MM.1S (cell line): ENCODE measurements at regions not wholly inside any gene's neighbourhood (a gene's known extent, or its start where the extent isn't known, plus 50 kb on each side); places are given as distances from the start of the nearest gene placed in this dataset.
A peak's percentile ranks its signal among the peaks of the same experiment; 100 is the strongest.

ENCODE experiments used
- DNase-seq: peaks from one replicate; pipeline ENCODE4 v3.0.0-alpha.2; 2015
- H2AFZ ChIP-seq: fragments of 300-600 bp; sonication (generic); 2 replicates; pipeline ENCODE4 v1.6.0; 2016; ENCODE audit warnings: antibody characterized with exemption, low read length
- H3F3A ChIP-seq: fragments of 300-600 bp; sonication (generic); 2 replicates; pipeline ENCODE4 v1.6.1; 2016; ENCODE audit warnings: mild to moderate bottlenecking, antibody characterized with exemption, low read length, moderate library complexity, mixed read lengths; ENCODE audit not compliant: insufficient read depth
- H3K27ac ChIP-seq: fragments of 300-600 bp; sonication (generic); 2 replicates; pipeline ENCODE4 v1.5.1; 2016; ENCODE audit warnings: mild to moderate bottlenecking, low read length
- H3K27me3 ChIP-seq: fragments of 300-600 bp; sonication (generic); replicated peaks from 2 replicates; pipeline ENCODE4 v1.6.0; 2016; ENCODE audit warnings: low read length; ENCODE audit not compliant: insufficient read depth
- H3K36me3 ChIP-seq: fragments of 300-600 bp; sonication (generic); replicated peaks from 2 replicates; pipeline ENCODE4 v1.6.1; 2016; ENCODE audit warnings: mild to moderate bottlenecking, low read length, mixed read lengths; ENCODE audit not compliant: insufficient read depth
- H3K4me1 ChIP-seq: fragments of 300-600 bp; sonication (generic); 2 replicates; pipeline ENCODE4 v1.6.1; 2016; ENCODE audit warnings: low read length, mixed read lengths
- H3K4me2 ChIP-seq: fragments of 300-600 bp; sonication (generic); 2 replicates; pipeline ENCODE4 v1.6.0; 2016; ENCODE audit warnings: low read depth, low read length
- H3K4me3 ChIP-seq: fragments of 300-600 bp; sonication (generic); 2 replicates; pipeline ENCODE4 v1.5.1; 2016; ENCODE audit warnings: low read length, mixed read lengths
- H3K79me2 ChIP-seq: fragments of 300-600 bp; sonication (generic); 2 replicates; pipeline ENCODE4 v1.6.1; 2016; ENCODE audit warnings: mixed run types, low read length, mixed read lengths
- H3K9ac ChIP-seq: fragments of 300-600 bp; sonication (generic); 2 replicates; pipeline ENCODE4 v1.6.1; 2016; ENCODE audit warnings: low read length, mixed read lengths
- H3K9me2 ChIP-seq: fragments of 300-600 bp; sonication (generic); replicated peaks from 2 replicates; pipeline ENCODE4 v1.6.1; 2016; ENCODE audit warnings: mild to moderate bottlenecking, low read length, mixed read lengths; ENCODE audit not compliant: insufficient read depth
- H3K9me3 ChIP-seq: fragments of 300-600 bp; sonication (generic); replicated peaks from 2 replicates; pipeline ENCODE4 v1.6.1; 2016; ENCODE audit warnings: mild to moderate bottlenecking, low read length, mixed read lengths; ENCODE audit not compliant: insufficient read depth
- H4K20me1 ChIP-seq: fragments of 300-600 bp; sonication (generic); 2 replicates; pipeline ENCODE4 v1.6.1; 2016; ENCODE audit warnings: mild to moderate bottlenecking, low read length, moderate library complexity, mixed read lengths; ENCODE audit not compliant: insufficient read depth
- EZH2 ChIP-seq: fragments of 300-600 bp; sonication (generic); optimal IDR thresholded peaks from 2 replicates; pipeline ENCODE3; 2017; ENCODE audit warnings: low read depth, mild to moderate bottlenecking, antibody characterized with exemption, low read length, mixed read lengths
- EZH2phosphoT487 ChIP-seq: fragments of 300-600 bp; sonication (generic); IDR thresholded peaks from 2 replicates; pipeline ENCODE4 v1.6.1; 2018; ENCODE audit warnings: antibody characterized with exemption, low read length
- TF ChIP-seq, protein P1 (sequence below): fragments of 300-600 bp; sonication (generic); IDR thresholded peaks from 2 replicates; pipeline ENCODE4 v1.5.1; 2016; ENCODE audit warnings: antibody characterized with exemption, low read length, mixed read lengths

DNA sequence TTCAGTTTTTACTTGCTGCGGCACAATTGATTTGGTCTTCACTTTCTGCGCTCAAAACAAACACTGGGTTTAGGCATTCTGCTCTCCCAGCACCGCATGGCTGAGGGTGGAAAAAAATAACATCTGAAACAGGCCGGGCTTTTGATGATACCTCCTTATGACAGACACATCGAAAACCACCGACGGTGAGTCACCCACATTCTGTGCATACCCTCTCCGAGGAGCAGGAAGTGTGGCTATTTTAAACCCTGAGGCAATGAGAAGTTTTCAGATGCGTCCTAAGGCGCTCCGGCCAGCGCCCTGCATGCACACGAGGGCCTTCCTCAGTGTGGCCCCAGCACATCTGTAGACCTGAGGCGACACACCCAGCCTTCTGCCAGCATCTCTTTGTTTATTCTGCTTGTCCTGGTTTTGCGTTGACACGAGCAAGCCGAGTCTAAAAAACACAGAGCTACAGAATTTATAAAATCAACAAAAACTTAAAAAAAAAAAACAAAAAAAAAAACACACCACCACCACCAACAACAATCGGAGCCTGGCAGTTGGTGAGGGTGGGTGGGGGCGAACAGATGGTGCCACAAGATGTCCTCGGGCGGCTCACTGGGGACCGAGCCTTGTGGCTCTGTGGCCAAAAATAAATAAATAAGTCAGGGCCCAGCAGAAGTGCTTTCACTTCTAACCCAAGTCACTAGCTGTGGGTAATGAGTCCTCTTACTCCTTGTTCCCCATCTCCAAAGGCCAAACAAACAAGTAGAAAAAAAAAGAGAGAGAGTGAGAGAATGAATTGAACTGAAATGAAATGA is 162.6 kb upstream of the IRF2BP2 start:
- H3K79me2 ChIP-seq = no peaks in the 10 kb centered on the region
- peaks cover 14% of the 10 kb centered on the region for H3K27me3 ChIP-seq
- H3K36me3 ChIP-seq = no peaks in the 10 kb centered on the region
- H3K9ac ChIP-seq = peak overlapping the region; percentile 59
- TF ChIP-seq EZH2 = no peak
- TF ChIP-seq, protein P1, sequence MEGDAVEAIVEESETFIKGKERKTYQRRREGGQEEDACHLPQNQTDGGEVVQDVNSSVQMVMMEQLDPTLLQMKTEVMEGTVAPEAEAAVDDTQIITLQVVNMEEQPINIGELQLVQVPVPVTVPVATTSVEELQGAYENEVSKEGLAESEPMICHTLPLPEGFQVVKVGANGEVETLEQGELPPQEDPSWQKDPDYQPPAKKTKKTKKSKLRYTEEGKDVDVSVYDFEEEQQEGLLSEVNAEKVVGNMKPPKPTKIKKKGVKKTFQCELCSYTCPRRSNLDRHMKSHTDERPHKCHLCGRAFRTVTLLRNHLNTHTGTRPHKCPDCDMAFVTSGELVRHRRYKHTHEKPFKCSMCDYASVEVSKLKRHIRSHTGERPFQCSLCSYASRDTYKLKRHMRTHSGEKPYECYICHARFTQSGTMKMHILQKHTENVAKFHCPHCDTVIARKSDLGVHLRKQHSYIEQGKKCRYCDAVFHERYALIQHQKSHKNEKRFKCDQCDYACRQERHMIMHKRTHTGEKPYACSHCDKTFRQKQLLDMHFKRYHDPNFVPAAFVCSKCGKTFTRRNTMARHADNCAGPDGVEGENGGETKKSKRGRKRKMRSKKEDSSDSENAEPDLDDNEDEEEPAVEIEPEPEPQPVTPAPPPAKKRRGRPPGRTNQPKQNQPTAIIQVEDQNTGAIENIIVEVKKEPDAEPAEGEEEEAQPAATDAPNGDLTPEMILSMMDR = no peak
- no peak for TF ChIP-seq EZH2phosphoT487
- H3K4me1 ChIP-seq = peaks cover 22% of the 10 kb centered on the region
- H3K9me2 ChIP-seq = no peaks in the 10 kb centered on the region
- peak overlapping the region; percentile 14 for H3K4me3 ChIP-seq
- peak overlapping the region; percentile 54 for H3K4me2 ChIP-seq
- peaks cover 20% of the 10 kb centered on the region for H3F3A ChIP-seq
- DNase-seq = peak; percentile 99
- H3K27ac ChIP-seq = peak overlapping the region; percentile 95
- no peaks in the 10 kb centered on the region for H4K20me1 ChIP-seq
- no peaks in the 10 kb centered on the region for H3K9me3 ChIP-seq
- no peak overlapping the region for H2AFZ ChIP-seq

DNA sequence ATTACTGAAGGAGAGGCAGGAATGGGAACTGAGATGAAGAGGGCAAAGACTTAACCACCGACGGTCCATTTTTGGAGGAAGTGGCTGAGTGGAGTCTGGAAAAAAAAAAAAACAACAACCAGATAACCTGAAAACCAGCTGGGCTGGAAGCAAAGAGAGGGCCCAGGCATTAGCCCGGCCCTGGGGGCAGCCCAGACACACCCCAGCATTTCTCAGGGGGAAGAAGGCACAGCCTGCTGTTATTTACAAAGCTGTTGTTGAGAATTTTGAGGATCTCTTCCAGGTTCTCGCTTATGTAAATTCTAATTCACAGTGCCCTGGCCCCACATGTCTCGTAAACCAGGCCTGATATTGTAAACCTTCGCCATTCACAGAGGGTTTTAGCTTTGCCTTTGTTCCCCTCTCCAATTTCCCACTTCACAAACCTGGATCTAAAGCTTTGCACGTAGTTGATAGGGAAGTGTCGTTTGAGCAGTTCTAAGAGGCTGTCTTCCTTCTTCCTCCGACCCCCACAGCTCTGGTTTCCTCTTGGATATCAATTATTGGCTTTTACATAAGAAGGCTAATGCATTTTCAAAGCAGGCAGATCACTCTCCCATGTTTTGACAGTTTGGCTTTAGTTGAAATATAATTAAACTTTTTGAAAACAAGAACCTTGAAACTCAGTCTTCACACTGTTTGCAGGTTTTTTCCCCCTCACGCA is 161.8 kb upstream of the IRF2BP2 start:
- no peak overlapping the region; the same call in 1 of the 2 replicates for H2AFZ ChIP-seq
- H3K4me3 ChIP-seq = peak overlapping the region; percentile 0; the same call in 1 of the 2 replicates
- H3K9ac ChIP-seq = peak overlapping the region; percentile 59
- peaks cover 20% of the 10 kb centered on the region for H3F3A ChIP-seq
- peak; percentile 20 for DNase-seq
- H3K79me2 ChIP-seq = no peaks in the 10 kb centered on the region
- peaks cover 22% of the 10 kb centered on the region for H3K4me1 ChIP-seq
- no peaks in the 10 kb centered on the region for H3K36me3 ChIP-seq
- no peaks in the 10 kb centered on the region for H4K20me1 ChIP-seq
- peaks cover 7% of the 10 kb centered on the region for H3K27me3 ChIP-seq
- H3K27ac ChIP-seq = peak overlapping the region; percentile 95
- no peak for TF ChIP-seq EZH2phosphoT487
- TF ChIP-seq, protein P1 = no peak
- TF ChIP-seq EZH2 = no peak
- no peaks in the 10 kb centered on the region for H3K9me3 ChIP-seq
- H3K9me2 ChIP-seq = no peaks in the 10 kb centered on the region
- H3K4me2 ChIP-seq = peak overlapping the region; percentile 54

DNA sequence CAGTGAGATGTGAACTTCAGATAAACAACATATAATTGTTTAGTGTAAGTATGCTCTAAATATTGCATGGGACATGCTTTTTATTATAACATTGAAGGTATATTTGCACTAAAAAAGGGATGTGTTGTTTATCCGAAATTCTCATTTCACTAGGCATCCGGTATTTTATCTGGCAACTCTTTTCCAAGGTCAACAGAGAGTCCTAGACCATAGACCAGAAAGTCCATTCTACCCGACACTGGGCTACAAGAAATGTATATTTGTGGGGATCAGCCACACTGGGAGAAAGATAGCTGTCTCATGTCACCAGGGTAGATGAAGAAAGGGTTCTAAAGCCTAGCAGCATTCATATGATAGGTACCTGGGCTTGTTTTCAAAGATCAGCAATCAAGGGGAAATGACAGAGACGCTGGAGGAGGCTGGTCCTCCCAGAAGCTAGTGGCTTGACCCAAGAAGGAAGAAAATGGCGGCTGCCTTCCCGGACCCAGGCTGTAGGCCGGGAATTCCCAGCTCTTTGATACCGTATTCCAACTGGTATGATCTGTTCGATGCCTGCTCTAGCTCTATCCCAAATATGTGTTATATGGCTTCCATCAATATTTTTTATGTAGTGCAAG is 161.1 kb upstream of the IRF2BP2 start:
- no peaks in the 10 kb centered on the region for H3K36me3 ChIP-seq
- peak overlapping the region; percentile 95; the same call in 1 of the 2 replicates for H3K27ac ChIP-seq
- DNase-seq = no peak
- TF ChIP-seq EZH2phosphoT487 = no peak
- TF ChIP-seq EZH2 = no peak
- TF ChIP-seq, protein P1 = no peak
- no peak overlapping the region for H2AFZ ChIP-seq
- peak overlapping the region; percentile 59; the same call in 1 of the 2 replicates for H3K9ac ChIP-seq
- H3F3A ChIP-seq = peaks cover 20% of the 10 kb centered on the region
- H3K9me3 ChIP-seq = no peaks in the 10 kb centered on the region
- H3K4me1 ChIP-seq = peaks cover 22% of the 10 kb centered on the region
- no peaks in the 10 kb centered on the region for H4K20me1 ChIP-seq
- H3K27me3 ChIP-seq = no peaks in the 10 kb centered on the region
- H3K4me2 ChIP-seq = peak overlapping the region; percentile 54
- H3K79me2 ChIP-seq = no peaks in the 10 kb centered on the region
- H3K4me3 ChIP-seq = 0 out of 2 replicates have a peak overlapping the region, but pooled peaks have one; percentile 0
- H3K9me2 ChIP-seq = no peaks in the 10 kb centered on the region
